ENCODE measurements at regions not wholly inside any gene's neighbourhood (a gene's known extent, or its start where the extent isn't known, plus 50 kb on each side); places are given as distances from the start of the nearest gene placed in this dataset.

GRCh38 chr11:11178671-11179638 is 174.1 kb downstream of the CSNK2A3 start:
- TF ChIP-seq CTCF (IDR thresholded peaks at IDR 0.05) (no peak), PRDM15 (CRISPR knock-in tag; IDR thresholded peaks at IDR 0.05) (no peak), GRHL2 (CRISPR knock-in tag; IDR thresholded peaks at IDR 0.05; ENCODE audit: insufficient replicate concordance, severe bottlenecking) (no peak), TEAD1 (CRISPR knock-in tag; IDR thresholded peaks at IDR 0.05) (no peak), SP1 (CRISPR knock-in tag; conservative IDR thresholded peaks at IDR 0.05) (no peak), CREM (CRISPR knock-in tag; IDR thresholded peaks at IDR 0.05) (no peak), FOXP4 (CRISPR knock-in tag; IDR thresholded peaks at IDR 0.05) (no peak), ETV6 (CRISPR knock-in tag; IDR thresholded peaks at IDR 0.05) (no peak), ZNF138 (CRISPR knock-in tag; conservative IDR thresholded peaks at IDR 0.05) (no peak), MAX (CRISPR knock-in tag; IDR thresholded peaks at IDR 0.05) (no peak), USF2 (CRISPR knock-in tag; IDR thresholded peaks at IDR 0.05) (no peak), CREB1 (CRISPR knock-in tag; IDR thresholded peaks at IDR 0.05) (no peak), KAT7 (CRISPR knock-in tag; IDR thresholded peaks at IDR 0.05; ENCODE audit: borderline replicate concordance) (no peak), NR2C2 (CRISPR knock-in tag; IDR thresholded peaks at IDR 0.05) (no peak)
